GM12878 (cell line): ENCODE measurements at regions not wholly inside any gene's neighbourhood (a gene's known extent, or its start where the extent isn't known, plus 50 kb on each side); places are given as distances from the start of the nearest gene placed in this dataset.

Source experiments
- ATAC-seq: fragments of 200-7000 bp; cut with Tn5 transposase; 3 replicates; pipeline ENCODE4 v1.9.1; 2020; ENCODE audit warnings: mild to moderate bottlenecking, moderate library complexity
- BruUV-seq: library from RNA; stranded (reverse); fragments of 400-500 nt; replicated peaks from 2 replicates; lab custom pipeline; 2021; lab: Mats Ljungman, UMichigan
- CTCF ChIA-PET: fragments of 300-600 bp; sonication (Branson Sonifier 250); formaldehyde crosslinking; extraction: SDS; loops from one replicate; lab custom pipeline; 2021; ENCODE audit warnings: inconsistent platforms; lab: Yijun Ruan, JAX
- POLR2A ChIA-PET: fragments of 350-600 bp; formaldehyde crosslinking; extraction: SDS; loops from one replicate; lab custom pipeline; 2021; ENCODE audit warnings: inconsistent platforms; lab: Charles Lee
- RAD21 ChIA-PET: fragments of 300-600 bp; sonication (Branson Sonifier 250); formaldehyde crosslinking; loops from one replicate; lab custom pipeline; 2023; ENCODE audit warnings: antibody characterized with exemption; ENCODE audit not compliant: unreplicated experiment; lab: Charles Lee
- SMC1A ChIA-PET: fragments of 300-600 bp; sonication (Branson Sonifier 250); formaldehyde crosslinking; loops from one replicate; lab custom pipeline; 2023; ENCODE audit not compliant: unreplicated experiment, uncharacterized antibody; lab: Charles Lee
- DNase-seq: peaks from one replicate; pipeline ENCODE4 v3.0.0-alpha.2; 2011; ENCODE audit warnings: low read depth, low spot score
- FAIRE-seq: peaks from 3 replicates; lab custom pipeline; 2011; peaks lifted over from hg19 to GRCh38; lab: Jason Lieb, UNC
- H2AFZ ChIP-seq: 2 replicates; pipeline ENCODE4 v1.6.0; 2011; ENCODE audit warnings: low read depth, low read length, control low read depth; ENCODE audit not compliant: control insufficient read depth
- H3K27ac ChIP-seq: 2 replicates; pipeline ENCODE4 v1.5.1; 2011; ENCODE audit warnings: control low read depth; ENCODE audit not compliant: control insufficient read depth, insufficient read depth
- H3K27me3 ChIP-seq, 2 experiments: replicated peaks in 1 of 2; 2 replicates each; pipeline versions ENCODE4 v1.6.0 to v1.6.1; 2011; ENCODE audit warnings: low read length in 1 of 2; ENCODE audit not compliant: control insufficient read depth in 2 of 2, insufficient read depth in 2 of 2
- H3K36me3 ChIP-seq, 2 experiments: 2 replicates each; pipeline ENCODE4 v1.5.1; 2011; ENCODE audit warnings: low read length in 1 of 2; ENCODE audit not compliant: control insufficient read depth in 2 of 2, insufficient read depth in 2 of 2
- H3K4me1 ChIP-seq: 2 replicates; pipeline ENCODE4 v1.6.1; 2011; ENCODE audit warnings: mild to moderate bottlenecking, low read length, moderate library complexity, mixed read lengths; ENCODE audit not compliant: control insufficient read depth, insufficient read depth
- H3K4me2 ChIP-seq: 2 replicates; pipeline ENCODE4 v1.6.0; 2011; ENCODE audit warnings: control low read depth; ENCODE audit not compliant: control insufficient read depth, insufficient read depth
- H3K4me3 ChIP-seq: fragments of 200-600 bp; sonication (generic); 2 replicates; pipeline ENCODE4 v1.5.1; 2016
- H3K79me2 ChIP-seq: 2 replicates; pipeline ENCODE4 v1.6.0; 2011; ENCODE audit warnings: low read length; ENCODE audit not compliant: control insufficient read depth, insufficient read depth
- H3K9ac ChIP-seq: 2 replicates; pipeline ENCODE4 v1.8.0; 2011; ENCODE audit warnings: low read length, control low read depth, mixed read lengths; ENCODE audit not compliant: control insufficient read depth, insufficient read depth
- H3K9me3 ChIP-seq: replicated peaks from 3 replicates; pipeline ENCODE4 v1.5.1; 2011; ENCODE audit warnings: mild to moderate bottlenecking, low read length; ENCODE audit not compliant: control insufficient read depth, insufficient read depth
- H4K20me1 ChIP-seq: 2 replicates; pipeline ENCODE4 v1.6.0; 2011; ENCODE audit not compliant: control insufficient read depth, insufficient read depth
- CHD4 ChIP-seq: fragments of 200-600 bp; sonication (generic); IDR thresholded peaks from 2 replicates; pipeline ENCODE4 v1.6.1; 2016; ENCODE audit warnings: mild to moderate bottlenecking
- ETV6 ChIP-seq, 2 experiments: fragments of 450-650 bp in 1 of 2; IDR thresholded peaks in 1 of 2; conservative IDR thresholded peaks in 1 of 2; 2 replicates each; pipeline ENCODE4 v1.6.1; 2014; ENCODE audit warnings: antibody characterized with exemption in 1 of 2, borderline replicate concordance in 1 of 2, low read depth in 1 of 2, mild to moderate bottlenecking in 1 of 2, moderate library complexity in 1 of 2
- KAT2A ChIP-seq: conservative IDR thresholded peaks from 2 replicates; pipeline ENCODE4 v1.6.1; 2011; ENCODE audit warnings: low read depth, low read length; ENCODE audit not compliant: control insufficient read depth
- MEF2A ChIP-seq: IDR thresholded peaks from 2 replicates; pipeline ENCODE4 v1.6.1; 2011; ENCODE audit warnings: low read depth, mild to moderate bottlenecking, low read length, moderate library complexity; ENCODE audit not compliant: insufficient read depth
- MTA3 ChIP-seq: IDR thresholded peaks from 2 replicates; pipeline ENCODE4 v1.6.1; 2012; ENCODE audit warnings: low read length, inconsistent platforms, borderline replicate concordance
- NFIC ChIP-seq: IDR thresholded peaks from 2 replicates; pipeline ENCODE4 v1.6.1; 2012; ENCODE audit warnings: low read depth, mild to moderate bottlenecking, inconsistent platforms, low read length, moderate library complexity
- NKRF ChIP-seq: fragments of 450-650 bp; conservative IDR thresholded peaks from 2 replicates; pipeline ENCODE4 v1.6.1; 2017; ENCODE audit warnings: mild to moderate bottlenecking, moderate library complexity
- POU2F2 ChIP-seq: IDR thresholded peaks from 3 replicates; pipeline ENCODE4 v1.6.1; 2011; ENCODE audit warnings: low read depth, mild to moderate bottlenecking, low read length, borderline replicate concordance
- SIN3A ChIP-seq: IDR thresholded peaks from 2 replicates; pipeline ENCODE4 v1.6.1; 2012; ENCODE audit warnings: low read depth, low read length, improper control_type of control experiment
- STAT1 ChIP-seq: fragments of 450-650 bp; conservative IDR thresholded peaks from 2 replicates; pipeline ENCODE4 v1.6.1; 2014; ENCODE audit warnings: antibody characterized with exemption, mild to moderate bottlenecking
- SUZ12 ChIP-seq: fragments of 200-600 bp; sonication (generic); IDR thresholded peaks from one replicate; pipeline ENCODE4 v1.6.1; 2018; ENCODE audit warnings: antibody characterized with exemption, mild to moderate bottlenecking; ENCODE audit not compliant: unreplicated experiment
- TBL1XR1 ChIP-seq: IDR thresholded peaks from 2 replicates; pipeline ENCODE4 v1.6.1; 2012; ENCODE audit warnings: low read depth, low read length, improper control_type of control experiment
- TCF7 ChIP-seq: IDR thresholded peaks from 2 replicates; pipeline ENCODE4 v1.6.1; 2014; ENCODE audit warnings: antibody characterized with exemption, borderline replicate concordance
- ZNF207 ChIP-seq: fragments of 450-650 bp; IDR thresholded peaks from 2 replicates; pipeline ENCODE4 v1.6.1; 2014; ENCODE audit warnings: antibody characterized with exemption, mild to moderate bottlenecking, borderline replicate concordance
- WGBS: methylation state at CpG from one replicate; pipeline ENCODE4 v1.1.6; 2016; ENCODE audit warnings: low lambda C conversion rate; ENCODE audit not compliant: insufficient replicate concordance, insufficient coverage; ENCODE audit errors: missing lambda C conversion rate; 5-methylcytosine and 5-hydroxymethylcytosine counted together
- in situ Hi-C: fragments of 300-500 bp; cut with MboI; formaldehyde crosslinking; loops from 9 replicates; pipeline ENCODE4 v1.14.3; 2018; ENCODE audit warnings: mixed read lengths
- intact Hi-C: fragments of 100-400 bp; cut with micrococcal nuclease; formaldehyde crosslinking; loops from one replicate; pipeline ENCODE4 v1.14.2; 2022; ENCODE audit not compliant: unreplicated experiment

GRCh38 chr12:89154743-89155499 is 197.4 kb downstream of the DUSP6 start:
- Histone ChIP-seq H3K27me3 (no peaks in the 10 kb centered on the region), H3K9me3 (no peaks in the 10 kb centered on the region), H3K79me2 (no peaks in the 10 kb centered on the region), H3K4me3 (no peak overlapping the region), H3K4me1 (no peaks in the 10 kb centered on the region), H2AFZ (no peak overlapping the region), H4K20me1 (no peaks in the 10 kb centered on the region), H3K36me3 (no peaks in the 10 kb centered on the region), H3K9ac (no peak overlapping the region), H3K27ac (no peak overlapping the region), H3K4me2 (no peak overlapping the region)
- ChIA-PET POLR2A (no interaction called here), SMC1A (no interaction called here), CTCF (no interaction called here), RAD21 (no interaction called here)
- in situ Hi-C loops (no loop called here), intact Hi-C loops (no loop called here)
- DNase-seq: no peak
- TF ChIP-seq NFIC (no peak), CHD4 (no peak), ZNF207 (no peak), KAT2A (no peak), SIN3A (no peak), STAT1 (no peak), SUZ12 (no peak), TCF7 (no peak), NKRF (no peak), TBL1XR1 (no peak), MEF2A (no peak), ETV6 (conservative IDR thresholded peaks at IDR 0.05 in 1 of 2, IDR thresholded peaks at IDR 0.05 in 1 of 2; ENCODE audit: borderline replicate concordance in 1 of 2, low read depth in 1 of 2) (no peak), POU2F2 (no peak), MTA3 (no peak)
- 40% methylated on average over 4 of the region's 4 CpGs for WGBS
- no TSS peak for BruUV-seq
- FAIRE-seq: peak; percentile 41
- no peak for ATAC-seq
